Activated CD4-positive, alpha-beta T cell treated with anti-CD3 and anti-CD28 coated beads for 24 hours (primary cell): ENCODE measurements at regions not wholly inside any gene's neighbourhood (a gene's known extent, or its start where the extent isn't known, plus 50 kb on each side); places are given as distances from the start of the nearest gene placed in this dataset.
"Not testable (repeated sequence)": the region's sequence is repeated elsewhere in the genome, so short reads cannot be mapped to it uniquely, and the experiment has no call there.

ENCODE experiments used
- DNase-seq, 2 donors: peaks; one replicate each; pipeline ENCODE4 v3.0.0-alpha.2; 2020; ENCODE audit warnings: low read depth in 2 of 2

- DNase-seq, result not testable (repeated sequence)
Measured at GRCh38 chr2:87198422-87198821, 176.8 kb upstream of the PLGLB1 start.

- DNase-seq, result not testable (repeated sequence)
Measured at GRCh38 chr2:87199228-87199627, 177.6 kb upstream of the PLGLB1 start.

- DNase-seq, result not testable (repeated sequence)
Measured at GRCh38 chr2:87204569-87205147, 183.0 kb upstream of the PLGLB1 start.

- not testable (repeated sequence) for DNase-seq
Measured at GRCh38 chr2:87212938-87213337, 191.3 kb upstream of the PLGLB1 start.

- DNase-seq, result not testable (repeated sequence)
Measured at GRCh38 chr2:87217005-87217404, 195.4 kb upstream of the PLGLB1 start.

GRCh38 chr2:87217741-87218410, 196.2 kb upstream of the PLGLB1 start:
- peak; percentile 36 to 65 for DNase-seq

- not testable (repeated sequence) for DNase-seq
Measured at GRCh38 chr2:87220651-87221050, 199.0 kb upstream of the PLGLB1 start.

- not testable (repeated sequence) for DNase-seq
Measured at GRCh38 chr2:87222131-87222530, 200.5 kb upstream of the PLGLB1 start.

GRCh38 chr2:87223873-87224272, 202.2 kb upstream of the PLGLB1 start:
- not testable (repeated sequence) for DNase-seq

GRCh38 chr2:87229091-87229689, 207.5 kb upstream of the PLGLB1 start:
- not testable (repeated sequence) for DNase-seq

- not testable (repeated sequence) for DNase-seq
Measured at GRCh38 chr2:87229964-87230363, 208.3 kb upstream of the PLGLB1 start.

- DNase-seq, result not testable (repeated sequence)
Measured at GRCh38 chr2:87235333-87235981, 213.8 kb upstream of the PLGLB1 start.

- peak in 1 of 2 donors; percentile 28 for DNase-seq
Measured at GRCh38 chr2:87237570-87238336, 216.1 kb upstream of the PLGLB1 start.

- not testable (repeated sequence) for DNase-seq
Measured at GRCh38 chr2:87239558-87240215, 218.0 kb upstream of the PLGLB1 start.

- DNase-seq, result not testable (repeated sequence)
Measured at GRCh38 chr2:87246066-87246717, 224.5 kb upstream of the PLGLB1 start.

- not testable (repeated sequence) for DNase-seq
Measured at GRCh38 chr2:87252046-87252445, 230.4 kb upstream of the PLGLB1 start.

GRCh38 chr2:87254562-87254961, 232.9 kb upstream of the PLGLB1 start:
- DNase-seq, result not testable (repeated sequence)

GRCh38 chr2:87255410-87255809, 233.8 kb upstream of the PLGLB1 start:
- DNase-seq, result not testable (repeated sequence)

- DNase-seq, result not testable (repeated sequence)
Measured at GRCh38 chr2:87258887-87259286, 237.2 kb upstream of the PLGLB1 start.

- DNase-seq, result not testable (repeated sequence)
Measured at GRCh38 chr2:87262184-87262702, 240.6 kb upstream of the PLGLB1 start.
